Neuronal stem cell (in vitro differentiated cells): ENCODE measurements at regions not wholly inside any gene's neighbourhood (a gene's known extent, or its start where the extent isn't known, plus 50 kb on each side); places are given as distances from the start of the nearest gene placed in this dataset.
"Not testable (repeated sequence)": the region's sequence is repeated elsewhere in the genome, so short reads cannot be mapped to it uniquely, and the experiment has no call there.

Source experiments
- DNase-seq: peaks from one replicate; pipeline ENCODE4 v3.0.0-alpha.2; 2013; ENCODE audit warnings: low spot score
- H2AFZ ChIP-seq: one replicate; pipeline ENCODE4 v1.6.1; 2013; ENCODE audit warnings: mild to moderate bottlenecking, low read length, inconsistent platforms
- H2AK5ac ChIP-seq: 2 replicates; pipeline ENCODE4 v1.6.1; 2013; ENCODE audit warnings: low read depth, mild to moderate bottlenecking, inconsistent platforms, low read length, moderate library complexity, mixed read lengths
- H2BK120ac ChIP-seq: 2 replicates; pipeline ENCODE4 v1.6.1; 2013; ENCODE audit warnings: low read depth, mild to moderate bottlenecking, inconsistent platforms, low read length, moderate library complexity, mixed read lengths
- H2BK12ac ChIP-seq: one replicate; pipeline ENCODE4 v1.6.1; 2013; ENCODE audit warnings: low read length, inconsistent platforms
- H2BK15ac ChIP-seq: 2 replicates; pipeline ENCODE4 v1.6.1; 2013; ENCODE audit warnings: mild to moderate bottlenecking, low read length, inconsistent platforms, mixed read lengths
- H2BK5ac ChIP-seq: one replicate; pipeline ENCODE4 v1.6.1; 2013; ENCODE audit warnings: inconsistent platforms, mild to moderate bottlenecking, low read length, moderate library complexity
- H3K14ac ChIP-seq: one replicate; pipeline ENCODE4 v1.6.1; 2013; ENCODE audit warnings: low read length, inconsistent platforms
- H3K18ac ChIP-seq: 2 replicates; pipeline ENCODE4 v1.6.1; 2013; ENCODE audit warnings: low read length, inconsistent platforms
- H3K23ac ChIP-seq: 2 replicates; pipeline ENCODE4 v1.6.1; 2013; ENCODE audit warnings: low read depth, mild to moderate bottlenecking, mixed read lengths, low read length, inconsistent platforms; ENCODE audit not compliant: poor library complexity
- H3K27ac ChIP-seq: replicated peaks from 3 replicates; pipeline ENCODE4 v1.5.1; 2013; ENCODE audit warnings: low read length, inconsistent platforms
- H3K27me3 ChIP-seq, 3 experiments: 2 replicates each; pipeline ENCODE4 v1.6.1; 2013; ENCODE audit warnings: low read length in 3 of 3, mild to moderate bottlenecking in 2 of 3, inconsistent platforms in 1 of 3, low read depth in 1 of 3, mixed read lengths in 1 of 3, moderate library complexity in 1 of 3; ENCODE audit not compliant: control insufficient read depth in 3 of 3, insufficient read depth in 3 of 3
- H3K36me3 ChIP-seq, 2 donors: replicated peaks in 1 of 2; 2 replicates each; pipeline ENCODE4 v1.6.1; 2013; ENCODE audit warnings: low read length in 2 of 2; ENCODE audit not compliant: control insufficient read depth in 2 of 2, insufficient read depth in 2 of 2
- H3K4ac ChIP-seq: 2 replicates; pipeline ENCODE4 v1.6.1; 2013; ENCODE audit warnings: inconsistent platforms, mild to moderate bottlenecking, low read length, moderate library complexity
- H3K4me1 ChIP-seq, 2 donors: 1 replicate in 1 of 2; 2 replicates in 1 of 2; pipeline ENCODE4 v1.6.1; 2013; ENCODE audit warnings: low read length in 2 of 2, low read depth in 1 of 2; ENCODE audit not compliant: control insufficient read depth in 2 of 2, insufficient read depth in 1 of 2
- H3K4me2 ChIP-seq: one replicate; pipeline ENCODE4 v1.6.1; 2013; ENCODE audit warnings: mild to moderate bottlenecking, low read length, inconsistent platforms; ENCODE audit not compliant: insufficient read depth, poor library complexity, severe bottlenecking
- H3K4me3 ChIP-seq, 2 donors: 2 replicates each; pipeline ENCODE4 v1.5.1; 2013; ENCODE audit warnings: low read length in 2 of 2, mild to moderate bottlenecking in 2 of 2, inconsistent platforms in 1 of 2, moderate library complexity in 1 of 2
- H3K79me1 ChIP-seq: one replicate; pipeline ENCODE4 v1.6.1; 2013; ENCODE audit warnings: low read depth, mild to moderate bottlenecking, inconsistent platforms, low read length, moderate library complexity
- H3K9ac ChIP-seq: one replicate; pipeline ENCODE4 v1.6.1; 2013; ENCODE audit warnings: mild to moderate bottlenecking, low read depth, low read length, inconsistent platforms; ENCODE audit not compliant: poor library complexity
- H3K9me3 ChIP-seq, 2 donors: replicated peaks in 1 of 2; 2 replicates each; pipeline versions ENCODE3 to v1.6.1; 2013; ENCODE audit warnings: low read length in 2 of 2, mild to moderate bottlenecking in 2 of 2, inconsistent platforms in 1 of 2, low read depth in 1 of 2, mixed read lengths in 1 of 2, moderate library complexity in 1 of 2; ENCODE audit not compliant: control insufficient read depth in 2 of 2, insufficient read depth in 1 of 2
- H4K8ac ChIP-seq: one replicate; pipeline ENCODE4 v1.6.1; 2013; ENCODE audit warnings: low read depth, mild to moderate bottlenecking, inconsistent platforms, low read length, moderate library complexity
- H4K91ac ChIP-seq: one replicate; pipeline ENCODE4 v1.6.1; 2013; ENCODE audit warnings: low read length, low read depth, mild to moderate bottlenecking, inconsistent platforms; ENCODE audit not compliant: poor library complexity
- WGBS, 2 donors: extraction: QIAGEN DNeasy Blood & Tissue Kit; methylation state at CpG; one replicate each; pipeline ENCODE4 v1.1.7; 2013; ENCODE audit warnings: missing lambda C conversion rate in 2 of 2, mixed read lengths in 1 of 2; ENCODE audit not compliant: insufficient read length in 2 of 2, insufficient replicate concordance in 1 of 2; ENCODE audit errors: extremely low coverage in 2 of 2; 5-methylcytosine and 5-hydroxymethylcytosine counted together

DNA sequence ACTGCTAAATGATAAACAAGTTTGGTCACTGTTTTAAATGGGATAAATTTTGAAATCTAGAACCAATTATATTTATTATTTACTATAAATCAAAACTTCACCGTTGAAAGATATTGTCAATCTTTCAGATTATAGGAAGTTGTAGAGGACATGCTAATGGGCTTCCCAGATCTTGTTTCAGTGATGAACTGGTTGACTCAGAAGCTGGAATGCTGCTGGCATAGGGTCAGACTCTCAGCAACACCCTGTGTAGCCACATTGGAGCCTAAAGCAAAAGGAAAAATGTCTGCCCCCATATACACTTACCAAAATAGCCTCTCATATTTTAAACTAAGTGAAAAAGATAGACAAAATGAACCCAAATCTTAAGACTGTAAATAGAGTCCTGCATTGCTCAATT, 916.9 kb upstream of the SOX9 start:
- Histone ChIP-seq H3K14ac (no peak overlapping the region), H4K8ac (no peak overlapping the region), H3K23ac (no peak overlapping the region), H2AK5ac (no peak overlapping the region), H3K36me3 (no peaks in the 10 kb centered on the region), H2AFZ (no peak overlapping the region), H4K91ac (no peak overlapping the region), H2BK5ac (no peak overlapping the region), H3K4me1 (no peaks in the 10 kb centered on the region), H3K9me3 (no peaks in the 10 kb centered on the region), H3K4me3 (no peak overlapping the region), H3K4ac (no peak overlapping the region), H3K18ac (no peak overlapping the region), H2BK15ac (no peak overlapping the region), H3K27me3 (no peaks in the 10 kb centered on the region), H2BK12ac (no peak overlapping the region), H3K79me1 (no peaks in the 10 kb centered on the region), H3K27ac (no peak overlapping the region), H3K4me2 (no peak overlapping the region), H2BK120ac (no peak overlapping the region), H3K9ac (no peak overlapping the region)
- DNase-seq, result no peak
- WGBS, 2 donors, result no CpG with 5 or more reads among the region's 1 CpG

DNA sequence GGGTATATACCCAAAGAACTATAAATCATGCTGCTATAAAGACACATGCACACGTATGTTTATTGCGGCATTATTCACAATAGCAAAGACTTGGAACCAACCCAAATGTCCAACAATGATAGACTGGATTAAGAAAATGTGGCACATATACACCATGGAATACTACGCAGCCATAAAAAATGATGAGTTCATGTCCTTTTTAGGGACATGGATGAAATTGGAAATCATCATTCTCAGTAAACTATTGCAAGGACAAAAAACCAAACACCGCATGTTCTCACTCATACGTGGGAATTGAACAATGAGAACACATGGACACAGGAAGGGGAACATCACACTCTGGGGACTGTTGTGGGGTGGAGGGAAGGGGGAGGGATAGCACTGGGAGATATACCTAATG, 914.9 kb upstream of the SOX9 start:
- not testable (repeated sequence) for H3K23ac ChIP-seq, H3K4me2 ChIP-seq, H2BK12ac ChIP-seq, H3K27me3 ChIP-seq, H3K14ac ChIP-seq, H3K27ac ChIP-seq, DNase-seq, H3K4ac ChIP-seq, H3K4me3 ChIP-seq, H3K36me3 ChIP-seq, H3K18ac ChIP-seq, H2BK120ac ChIP-seq, H2BK5ac ChIP-seq, H2BK15ac ChIP-seq, H4K8ac ChIP-seq, H2AK5ac ChIP-seq, H3K4me1 ChIP-seq, H3K9me3 ChIP-seq, H2AFZ ChIP-seq, H3K79me1 ChIP-seq, H3K9ac ChIP-seq, H4K91ac ChIP-seq
- no CpG with 5 or more reads among the region's 5 CpGs for WGBS, 2 donors

DNA sequence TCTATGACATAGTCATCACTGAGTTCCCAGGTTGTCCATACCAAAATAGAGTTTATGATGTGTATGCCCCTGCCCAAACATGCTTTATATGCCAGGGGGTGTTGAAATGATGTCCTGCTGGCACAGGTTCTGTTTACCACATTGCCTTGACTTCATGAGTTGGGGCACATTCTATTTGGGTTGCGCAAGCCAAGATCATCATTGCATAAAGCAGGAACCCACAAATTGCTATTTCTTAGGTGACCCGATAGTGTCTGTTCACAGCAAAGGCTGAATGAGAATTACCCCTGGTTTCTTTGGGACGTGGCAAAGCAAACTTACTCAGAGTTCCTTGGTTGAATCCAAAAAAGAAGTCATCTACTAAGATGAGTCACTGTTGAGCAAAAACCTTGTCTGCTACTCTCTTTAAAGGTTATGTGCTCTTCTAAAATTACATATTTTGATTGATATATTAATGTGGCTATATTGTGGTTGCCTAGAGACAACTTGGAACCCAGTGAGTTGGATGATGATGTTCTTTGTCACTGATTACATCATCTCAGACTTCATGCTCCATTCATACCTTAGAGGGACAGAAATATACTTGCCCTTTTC, 912.6 kb upstream of the SOX9 start:
- Histone ChIP-seq H3K9ac (no peak overlapping the region), H3K4me2 (no peak overlapping the region), H3K4ac (no peak overlapping the region), H3K18ac (no peak overlapping the region), H3K4me3 (no peak overlapping the region), H2AFZ (no peak overlapping the region), H3K4me1 (no peaks in the 10 kb centered on the region), H3K14ac (no peak overlapping the region), H2AK5ac (no peak overlapping the region), H2BK5ac (no peak overlapping the region), H3K27me3 (no peaks in the 10 kb centered on the region), H3K79me1 (no peaks in the 10 kb centered on the region), H2BK15ac (no peak overlapping the region), H3K9me3 (no peaks in the 10 kb centered on the region), H3K36me3 (no peaks in the 10 kb centered on the region), H3K23ac (no peak overlapping the region), H4K91ac (no peak overlapping the region), H4K8ac (no peak overlapping the region), H2BK120ac (no peak overlapping the region), H3K27ac (no peak overlapping the region), H2BK12ac (no peak overlapping the region)
- WGBS, 2 donors, result no CpG with 5 or more reads among the region's 3 CpGs
- no peak for DNase-seq

DNA sequence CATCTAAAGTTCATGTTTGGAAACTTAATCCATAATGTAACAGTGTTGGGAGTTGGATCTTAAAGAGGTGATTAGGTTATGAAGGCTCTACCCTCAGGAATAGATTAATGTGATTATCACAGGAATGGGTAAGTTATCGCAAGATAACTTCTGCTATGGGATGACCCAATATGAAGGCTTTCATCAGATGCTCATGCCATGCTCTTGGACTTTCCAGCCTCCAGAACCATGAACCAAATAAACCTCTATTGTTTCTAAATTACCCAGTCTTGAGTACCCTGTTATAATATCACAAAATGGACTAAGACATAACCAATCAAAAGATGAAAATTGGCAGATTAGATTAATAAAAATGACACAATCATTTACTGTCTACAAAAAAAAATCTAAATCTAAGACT, 906.9 kb upstream of the SOX9 start:
- H2BK120ac ChIP-seq, result no peak overlapping the region
- H3K9me3 ChIP-seq, result no peaks in the 10 kb centered on the region
- H2AK5ac ChIP-seq, result no peak overlapping the region
- no peak overlapping the region for H2BK5ac ChIP-seq
- no peak overlapping the region for H3K4ac ChIP-seq
- H3K79me1 ChIP-seq, result no peaks in the 10 kb centered on the region
- H3K4me2 ChIP-seq, result no peak overlapping the region
- H3K27me3 ChIP-seq, result no peaks in the 10 kb centered on the region
- H3K23ac ChIP-seq, result no peak overlapping the region
- DNase-seq, result no peak
- H4K8ac ChIP-seq, result no peak overlapping the region
- H4K91ac ChIP-seq, result no peak overlapping the region
- H2BK15ac ChIP-seq, result no peak overlapping the region
- no CpG with 5 or more reads among the region's 1 CpG for WGBS, 2 donors
- no peak overlapping the region for H3K9ac ChIP-seq
- H3K18ac ChIP-seq, result no peak overlapping the region
- no peak overlapping the region for H3K14ac ChIP-seq
- no peak overlapping the region for H2BK12ac ChIP-seq
- H2AFZ ChIP-seq, result no peak overlapping the region
- H3K36me3 ChIP-seq, result no peaks in the 10 kb centered on the region
- H3K4me3 ChIP-seq, result no peak overlapping the region
- no peaks in the 10 kb centered on the region for H3K4me1 ChIP-seq
- H3K27ac ChIP-seq, result no peak overlapping the region
